RPMI8226 (cell line): ENCODE measurements at regions not wholly inside any gene's neighbourhood (a gene's known extent, or its start where the extent isn't known, plus 50 kb on each side); places are given as distances from the start of the nearest gene placed in this dataset.

ENCODE experiments used
- DNase-seq: peaks from one replicate; pipeline ENCODE4 v3.0.0-alpha.2; 2015

- DNase-seq: no peak
Observed at GRCh38 chr4:1492651-1493539, 86.7 kb upstream of the NKX1-1 start.

GRCh38 chr4:1492142-1492457, 85.9 kb upstream of the NKX1-1 start:
- DNase-seq: no peak

GRCh38 chr4:1491328-1492141, 85.3 kb upstream of the NKX1-1 start:
- no peak for DNase-seq

- DNase-seq: no peak
Observed at GRCh38 chr4:1490654-1491327, 84.5 kb upstream of the NKX1-1 start.

GRCh38 chr4:1490011-1490653, 83.9 kb upstream of the NKX1-1 start:
- no peak for DNase-seq

GRCh38 chr4:1489639-1489995, 83.4 kb upstream of the NKX1-1 start:
- DNase-seq: no peak

GRCh38 chr4:1488831-1489638, 82.8 kb upstream of the NKX1-1 start:
- no peak for DNase-seq

- DNase-seq: no peak
Observed at GRCh38 chr4:1488357-1488756, 82.1 kb upstream of the NKX1-1 start.

- DNase-seq: no peak
Observed at GRCh38 chr4:1487761-1488160, 81.5 kb upstream of the NKX1-1 start.

GRCh38 chr4:1487106-1487505, 80.9 kb upstream of the NKX1-1 start:
- no peak for DNase-seq

- no peak for DNase-seq
Observed at GRCh38 chr4:1485280-1485679, 79.0 kb upstream of the NKX1-1 start.

GRCh38 chr4:1480720-1481119, 74.5 kb upstream of the NKX1-1 start:
- no peak for DNase-seq

GRCh38 chr4:1479454-1479853, 73.2 kb upstream of the NKX1-1 start:
- DNase-seq: no peak

GRCh38 chr4:1478766-1479355, 72.6 kb upstream of the NKX1-1 start:
- DNase-seq: no peak

- no peak for DNase-seq
Observed at GRCh38 chr4:1477045-1477840, 71.0 kb upstream of the NKX1-1 start.

- no peak for DNase-seq
Observed at GRCh38 chr4:1476140-1476513, 69.9 kb upstream of the NKX1-1 start.

- no peak for DNase-seq
Observed at GRCh38 chr4:1475277-1476139, 69.3 kb upstream of the NKX1-1 start.

- DNase-seq: no peak
Observed at GRCh38 chr4:1474126-1475090, 68.2 kb upstream of the NKX1-1 start.

- no peak for DNase-seq
Observed at GRCh38 chr4:1473718-1474117, 67.5 kb upstream of the NKX1-1 start.
